ENCODE measurements at regions not wholly inside any gene's neighbourhood (a gene's known extent, or its start where the extent isn't known, plus 50 kb on each side); places are given as distances from the start of the nearest gene placed in this dataset.

- TF ChIP-seq, protein P1, sequence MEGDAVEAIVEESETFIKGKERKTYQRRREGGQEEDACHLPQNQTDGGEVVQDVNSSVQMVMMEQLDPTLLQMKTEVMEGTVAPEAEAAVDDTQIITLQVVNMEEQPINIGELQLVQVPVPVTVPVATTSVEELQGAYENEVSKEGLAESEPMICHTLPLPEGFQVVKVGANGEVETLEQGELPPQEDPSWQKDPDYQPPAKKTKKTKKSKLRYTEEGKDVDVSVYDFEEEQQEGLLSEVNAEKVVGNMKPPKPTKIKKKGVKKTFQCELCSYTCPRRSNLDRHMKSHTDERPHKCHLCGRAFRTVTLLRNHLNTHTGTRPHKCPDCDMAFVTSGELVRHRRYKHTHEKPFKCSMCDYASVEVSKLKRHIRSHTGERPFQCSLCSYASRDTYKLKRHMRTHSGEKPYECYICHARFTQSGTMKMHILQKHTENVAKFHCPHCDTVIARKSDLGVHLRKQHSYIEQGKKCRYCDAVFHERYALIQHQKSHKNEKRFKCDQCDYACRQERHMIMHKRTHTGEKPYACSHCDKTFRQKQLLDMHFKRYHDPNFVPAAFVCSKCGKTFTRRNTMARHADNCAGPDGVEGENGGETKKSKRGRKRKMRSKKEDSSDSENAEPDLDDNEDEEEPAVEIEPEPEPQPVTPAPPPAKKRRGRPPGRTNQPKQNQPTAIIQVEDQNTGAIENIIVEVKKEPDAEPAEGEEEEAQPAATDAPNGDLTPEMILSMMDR (IDR thresholded peaks at IDR 0.05): no peak
- TF ChIP-seq POLR2A (IDR thresholded peaks at IDR 0.05): no peak
Measured at GRCh38 chr1:232329103-232329813, 300.7 kb downstream of the SIPA1L2 start.
